H1 (cell line): ENCODE measurements at regions not wholly inside any gene's neighbourhood (a gene's known extent, or its start where the extent isn't known, plus 50 kb on each side); places are given as distances from the start of the nearest gene placed in this dataset.

Experiments
- BCL11A ChIP-seq, 2 experiments: IDR thresholded peaks; one replicate each; pipeline ENCODE4 v1.6.1; 2011; ENCODE audit warnings: low read depth in 2 of 2, low read length in 2 of 2, mild to moderate bottlenecking in 2 of 2
- EP300 ChIP-seq, 2 experiments: IDR thresholded peaks; 1 replicate in 1 of 2; 2 replicates in 1 of 2; pipeline ENCODE4 v1.6.1; 2011 to 2012; ENCODE audit warnings: low read depth in 2 of 2, low read length in 2 of 2, mild to moderate bottlenecking in 2 of 2, borderline replicate concordance in 1 of 2, inconsistent platforms in 1 of 2, moderate library complexity in 1 of 2
- GTF2F1 ChIP-seq: IDR thresholded peaks from 2 replicates; pipeline ENCODE4 v1.6.1; 2012; ENCODE audit warnings: low read depth, low read length, improper control_type of control experiment, borderline replicate concordance
- JUND ChIP-seq: IDR thresholded peaks from 2 replicates; pipeline ENCODE4 v1.6.1; 2011; ENCODE audit warnings: mild to moderate bottlenecking, improper control_type of control experiment, low read length
- MAFK ChIP-seq: IDR thresholded peaks from 2 replicates; pipeline ENCODE4 v1.6.1; 2012; ENCODE audit warnings: low read depth, mild to moderate bottlenecking, improper control_type of control experiment, low read length

GRCh38 chr2:22748909-22749308 lies 636.1 kb upstream of the KLHL29 start (continued):
- TF ChIP-seq MAFK (no peak), JUND (no peak), BCL11A (IDR thresholded peaks at IDR 0.05; ENCODE audit: low read depth in 2 of 2, low read length in 2 of 2) (no peak), EP300 (IDR thresholded peaks at IDR 0.05; ENCODE audit: borderline replicate concordance in 1 of 2, low read depth in 2 of 2, low read length in 2 of 2) (no peak), GTF2F1 (no peak)
- TF ChIP-seq, all 59 proteins: peak for 0
